Ascending aorta (tissue), 2 donors: ENCODE measurements at regions not wholly inside any gene's neighbourhood (a gene's known extent, or its start where the extent isn't known, plus 50 kb on each side); places are given as distances from the start of the nearest gene placed in this dataset.

Source experiments
- DNase-seq, 2 donors: peaks; one replicate each; pipeline ENCODE4 v3.0.0-alpha.2; 2019; ENCODE audit warnings: low spot score in 2 of 2
- H3K27ac ChIP-seq, 2 donors: fragments of 200-600 bp; sonication (generic); one replicate each; pipeline ENCODE4 v1.5.1; 2016 to 2017; ENCODE audit warnings: mild to moderate bottlenecking in 1 of 2
- H3K27me3 ChIP-seq: fragments of 200-600 bp; sonication (generic); one replicate; pipeline ENCODE4 v1.5.1; 2017
- H3K36me3 ChIP-seq, 2 donors: fragments of 200-600 bp; sonication (generic); one replicate each; pipeline ENCODE4 v1.5.1; 2016
- H3K4me1 ChIP-seq, 2 donors: fragments of 200-600 bp; sonication (generic); one replicate each; pipeline ENCODE4 v1.5.1; 2016 to 2017; ENCODE audit warnings: mild to moderate bottlenecking in 1 of 2
- H3K4me3 ChIP-seq, 2 donors: fragments of 200-600 bp; sonication (generic); one replicate each; pipeline ENCODE4 v1.5.1; 2016 to 2017; ENCODE audit warnings: mild to moderate bottlenecking in 1 of 2
- H3K9me3 ChIP-seq, 2 donors: fragments of 200-600 bp; sonication (generic); one replicate each; pipeline ENCODE4 v1.5.1; 2016
- intact Hi-C: fragments of 100-400 bp; cut with DNase I; formaldehyde crosslinking; loops from one replicate; pipeline ENCODE4 v1.15.1; 2023
- TF ChIP-seq, protein P1 (sequence below), 3 experiments: fragments of 200-600 bp in 2 of 3; fragments of 450-650 bp in 1 of 3; sonication (generic) in 2 of 3; IDR thresholded peaks; one replicate each; pipeline ENCODE4 v1.5.1; 2016 to 2019; ENCODE audit warnings: antibody characterized with exemption in 3 of 3, mild to moderate bottlenecking in 1 of 3, moderate library complexity in 1 of 3

- intact Hi-C loops, result no loop called here
- Histone ChIP-seq H3K36me3 (no peaks in the 10 kb centered on the region), H3K4me3 (no peak overlapping the region), H3K27ac (peak overlapping the region; percentile 59 to 70), H3K9me3 (no peaks in the 10 kb centered on the region), H3K4me1 (peaks cover 0 to 5% of the 10 kb centered on the region in 2 donors), H3K27me3 (no peaks in the 10 kb centered on the region)
- TF ChIP-seq, protein P1, sequence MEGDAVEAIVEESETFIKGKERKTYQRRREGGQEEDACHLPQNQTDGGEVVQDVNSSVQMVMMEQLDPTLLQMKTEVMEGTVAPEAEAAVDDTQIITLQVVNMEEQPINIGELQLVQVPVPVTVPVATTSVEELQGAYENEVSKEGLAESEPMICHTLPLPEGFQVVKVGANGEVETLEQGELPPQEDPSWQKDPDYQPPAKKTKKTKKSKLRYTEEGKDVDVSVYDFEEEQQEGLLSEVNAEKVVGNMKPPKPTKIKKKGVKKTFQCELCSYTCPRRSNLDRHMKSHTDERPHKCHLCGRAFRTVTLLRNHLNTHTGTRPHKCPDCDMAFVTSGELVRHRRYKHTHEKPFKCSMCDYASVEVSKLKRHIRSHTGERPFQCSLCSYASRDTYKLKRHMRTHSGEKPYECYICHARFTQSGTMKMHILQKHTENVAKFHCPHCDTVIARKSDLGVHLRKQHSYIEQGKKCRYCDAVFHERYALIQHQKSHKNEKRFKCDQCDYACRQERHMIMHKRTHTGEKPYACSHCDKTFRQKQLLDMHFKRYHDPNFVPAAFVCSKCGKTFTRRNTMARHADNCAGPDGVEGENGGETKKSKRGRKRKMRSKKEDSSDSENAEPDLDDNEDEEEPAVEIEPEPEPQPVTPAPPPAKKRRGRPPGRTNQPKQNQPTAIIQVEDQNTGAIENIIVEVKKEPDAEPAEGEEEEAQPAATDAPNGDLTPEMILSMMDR (IDR thresholded peaks at IDR 0.05), result no peak
- DNase-seq, result peak in 1 of 2 donors; percentile 72
Measured at GRCh38 chr5:5638211-5638610, 215.7 kb downstream of the ICE1 start.

DNA sequence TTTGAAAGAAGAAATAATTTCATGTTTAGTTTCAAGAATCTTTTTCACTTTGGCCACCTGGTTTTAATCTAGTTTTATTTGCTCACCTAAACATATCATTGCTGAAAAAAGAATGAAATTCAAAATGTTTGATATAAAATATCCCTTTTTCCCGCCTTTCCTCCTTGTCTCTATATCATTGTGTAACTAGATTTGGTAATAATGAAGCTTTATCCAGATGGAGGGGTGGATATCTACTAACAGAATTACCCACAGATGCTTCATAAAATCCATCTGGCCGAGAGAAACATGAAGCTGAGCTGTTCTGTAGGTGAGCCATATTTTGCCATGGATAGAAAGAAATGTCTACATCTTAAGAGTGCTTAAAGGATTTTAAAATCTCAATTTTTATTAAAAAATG is 214.7 kb downstream of the ICE1 start:
- H3K4me1 ChIP-seq, result peaks cover 0 to 5% of the 10 kb centered on the region in 2 donors
- TF ChIP-seq, protein P1 (IDR thresholded peaks at IDR 0.05), result no peak
- peak overlapping the region; percentile 59 to 70 for H3K27ac ChIP-seq
- intact Hi-C loops, result no loop called here
- no peak for DNase-seq
- no peak overlapping the region for H3K4me3 ChIP-seq
- no peaks in the 10 kb centered on the region for H3K27me3 ChIP-seq
- no peaks in the 10 kb centered on the region for H3K9me3 ChIP-seq
- no peaks in the 10 kb centered on the region for H3K36me3 ChIP-seq

DNA sequence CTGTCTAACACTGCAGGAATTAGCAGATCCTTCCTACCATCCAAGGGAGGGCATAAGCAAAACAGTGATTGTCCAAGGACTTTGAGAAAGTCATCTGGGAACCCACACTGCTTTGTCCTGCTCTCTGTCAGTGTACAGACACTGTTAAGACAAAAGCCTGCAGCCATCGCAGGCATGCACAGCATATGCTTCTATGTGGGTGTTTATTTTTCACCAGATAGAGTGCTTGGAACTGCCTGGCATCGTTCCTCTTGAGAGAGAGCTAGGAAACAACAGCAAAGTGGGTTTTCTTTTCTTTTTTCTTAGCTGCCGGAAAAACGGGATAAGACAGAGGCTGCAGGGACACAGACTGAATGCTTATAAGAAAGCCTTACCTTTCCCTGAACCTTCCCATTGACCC is 212.3 kb downstream of the ICE1 start:
- DNase-seq, result no peak
- H3K9me3 ChIP-seq, result no peaks in the 10 kb centered on the region
- H3K27me3 ChIP-seq, result no peaks in the 10 kb centered on the region
- no peaks in the 10 kb centered on the region for H3K36me3 ChIP-seq
- peaks cover 0 to 3% of the 10 kb centered on the region in 2 donors for H3K4me1 ChIP-seq
- no peak overlapping the region for H3K27ac ChIP-seq
- intact Hi-C loops, result no loop called here
- TF ChIP-seq, protein P1 (IDR thresholded peaks at IDR 0.05), result no peak
- H3K4me3 ChIP-seq, result no peak overlapping the region

DNA sequence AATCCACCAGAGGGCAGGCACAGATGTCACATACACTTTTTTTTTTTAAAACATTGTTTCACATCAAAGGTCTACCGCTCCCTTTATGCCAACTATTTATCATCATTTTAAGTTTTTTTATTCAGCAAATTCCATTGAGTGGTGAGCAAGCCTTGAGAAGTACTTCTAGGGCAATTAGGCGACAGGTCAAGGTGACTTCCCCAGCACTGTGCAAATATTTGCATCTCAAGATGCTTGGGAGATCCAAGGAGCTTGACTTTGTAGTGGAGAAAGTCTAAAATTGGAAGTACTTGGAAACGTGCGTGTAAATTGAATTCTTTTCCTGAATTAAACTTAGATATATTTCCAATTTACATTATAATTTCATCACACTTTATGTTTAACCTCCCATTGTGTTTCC is 211.1 kb downstream of the ICE1 start:
- no peak overlapping the region for H3K27ac ChIP-seq
- intact Hi-C loops, result no loop called here
- DNase-seq, result no peak
- H3K27me3 ChIP-seq, result no peaks in the 10 kb centered on the region
- no peaks in the 10 kb centered on the region for H3K36me3 ChIP-seq
- H3K4me3 ChIP-seq, result no peak overlapping the region
- no peaks in the 10 kb centered on the region for H3K9me3 ChIP-seq
- peaks cover 0 to 3% of the 10 kb centered on the region in 2 donors for H3K4me1 ChIP-seq
- TF ChIP-seq, protein P1 (IDR thresholded peaks at IDR 0.05), result no peak

GRCh38 chr5:5632678-5633077 is 210.2 kb downstream of the ICE1 start:
- intact Hi-C loops, result no loop called here
- no peaks in the 10 kb centered on the region for H3K36me3 ChIP-seq

More at GRCh38 chr5:5632678-5633077, 210.2 kb downstream of the ICE1 start:
- no peaks in the 10 kb centered on the region for H3K27me3 ChIP-seq
- H3K27ac ChIP-seq, result no peak overlapping the region
- no peak overlapping the region for H3K4me3 ChIP-seq
- TF ChIP-seq, protein P1 (IDR thresholded peaks at IDR 0.05), result no peak
- DNase-seq, result no peak
- no peaks in the 10 kb centered on the region for H3K9me3 ChIP-seq
- H3K4me1 ChIP-seq, result no peaks in the 10 kb centered on the region
